HG03342 (cell line): ENCODE measurements at regions not wholly inside any gene's neighbourhood (a gene's known extent, or its start where the extent isn't known, plus 50 kb on each side); places are given as distances from the start of the nearest gene placed in this dataset.
A peak's percentile ranks its signal among the peaks of the same experiment; 100 is the strongest.

Experiments
- ATAC-seq: cut with Tn5 transposase; IDR thresholded peaks from one replicate; pipeline ENCODE4 v1.9.1; 2021; ENCODE audit warnings: mild to moderate bottlenecking, moderate library complexity; ENCODE audit not compliant: unreplicated experiment

GRCh38 chr4:32986236-32986635 is 2266.1 kb downstream of the PCDH7 start:
- no peak for ATAC-seq

- no peak for ATAC-seq
These were observed 2266.9 kb downstream of the PCDH7 start for GRCh38 chr4:32987111-32987510.

- ATAC-seq, result no peak
These were observed 2268.1 kb downstream of the PCDH7 start for GRCh38 chr4:32988165-32988811.

GRCh38 chr4:32991663-32992062 is 2271.5 kb downstream of the PCDH7 start:
- no peak for ATAC-seq

- no peak for ATAC-seq
These were observed 2275.1 kb downstream of the PCDH7 start for GRCh38 chr4:32994981-32995881.

- ATAC-seq, result no peak
These were observed 2293.1 kb downstream of the PCDH7 start for GRCh38 chr4:33013282-33013681.

GRCh38 chr4:33025236-33025635 is 2305.1 kb downstream of the PCDH7 start:
- no peak for ATAC-seq

GRCh38 chr4:33029976-33030375 is 2309.8 kb downstream of the PCDH7 start:
- no peak for ATAC-seq

- no peak for ATAC-seq
These were observed 2311.2 kb downstream of the PCDH7 start for GRCh38 chr4:33031328-33031727.

- ATAC-seq, result no peak
These were observed 2317.3 kb downstream of the PCDH7 start for GRCh38 chr4:33037464-33037863.

- ATAC-seq, result no peak
These were observed 2325.2 kb downstream of the PCDH7 start for GRCh38 chr4:33045334-33045733.

GRCh38 chr4:33052241-33052640 is 2332.1 kb downstream of the PCDH7 start:
- ATAC-seq, result no peak

GRCh38 chr4:33054161-33054560 is 2334.0 kb downstream of the PCDH7 start:
- ATAC-seq, result no peak

GRCh38 chr4:33054656-33055196 is 2334.6 kb downstream of the PCDH7 start:
- no peak for ATAC-seq

GRCh38 chr4:33057736-33058135 is 2337.6 kb downstream of the PCDH7 start:
- no peak for ATAC-seq

- no peak for ATAC-seq
These were observed 2338.8 kb downstream of the PCDH7 start for GRCh38 chr4:33058998-33059397.

- ATAC-seq, result peak; percentile 92
These were observed 2340.7 kb downstream of the PCDH7 start for GRCh38 chr4:33060674-33061542.

- ATAC-seq, result no peak
These were observed 2341.6 kb downstream of the PCDH7 start for GRCh38 chr4:33061727-33062126.

GRCh38 chr4:33062155-33062806 is 2342.1 kb downstream of the PCDH7 start:
- no peak for ATAC-seq

- no peak for ATAC-seq
These were observed 2343.1 kb downstream of the PCDH7 start for GRCh38 chr4:33063241-33063640.
